GM12878 (cell line): ENCODE measurements at regions not wholly inside any gene's neighbourhood (a gene's known extent, or its start where the extent isn't known, plus 50 kb on each side); places are given as distances from the start of the nearest gene placed in this dataset.

ENCODE experiments used
- BCL11A ChIP-seq: IDR thresholded peaks from 2 replicates; pipeline ENCODE4 v1.6.1; 2011; ENCODE audit warnings: low read depth, low read length
- BMI1 ChIP-seq: fragments of 450-650 bp; IDR thresholded peaks from 2 replicates; pipeline ENCODE4 v1.6.1; 2016; ENCODE audit warnings: mild to moderate bottlenecking, moderate library complexity, borderline replicate concordance
- CEBPZ ChIP-seq: fragments of 150-350 bp; IDR thresholded peaks from 2 replicates; pipeline ENCODE4 v1.6.1; 2016; ENCODE audit warnings: low read depth, low read length
- HDAC6 ChIP-seq: fragments of 200-600 bp; sonication (generic); IDR thresholded peaks from one replicate; pipeline ENCODE4 v1.8.0; 2017; ENCODE audit warnings: antibody characterized with exemption; ENCODE audit not compliant: unreplicated experiment
- JUND ChIP-seq: IDR thresholded peaks from 2 replicates; pipeline ENCODE4 v1.6.1; 2012; ENCODE audit warnings: low read depth, mild to moderate bottlenecking, low read length, improper control_type of control experiment, moderate library complexity
- KLF5 ChIP-seq: fragments of 450-650 bp; IDR thresholded peaks from 2 replicates; pipeline ENCODE4 v1.6.1; 2014; ENCODE audit warnings: mild to moderate bottlenecking; ENCODE audit not compliant: partially characterized antibody
- MTA2 ChIP-seq: fragments of 450-650 bp; IDR thresholded peaks from 2 replicates; pipeline ENCODE4 v1.6.1; 2016; ENCODE audit warnings: low read depth, mild to moderate bottlenecking, moderate library complexity
- NFYA ChIP-seq: IDR thresholded peaks from 2 replicates; pipeline ENCODE4 v1.6.1; 2011; ENCODE audit warnings: low read depth, mild to moderate bottlenecking, low read length, improper control_type of control experiment, borderline replicate concordance
- PKNOX1 ChIP-seq: fragments of 450-650 bp; IDR thresholded peaks from 2 replicates; pipeline ENCODE4 v1.6.1; 2016; ENCODE audit warnings: mild to moderate bottlenecking
- PRDM15 ChIP-seq: fragments of 450-650 bp; formaldehyde crosslinking; IDR thresholded peaks from 2 replicates; pipeline ENCODE4 v1.4.0; 2020; ENCODE audit warnings: mild to moderate bottlenecking, moderate library complexity
- SIN3A ChIP-seq: IDR thresholded peaks from 2 replicates; pipeline ENCODE4 v1.6.1; 2012; ENCODE audit warnings: low read depth, low read length, improper control_type of control experiment
- SRF ChIP-seq, 2 experiments: IDR thresholded peaks; 2 replicates each; pipeline ENCODE4 v1.6.1; 2011; ENCODE audit warnings: low read depth in 2 of 2, low read length in 2 of 2, mild to moderate bottlenecking in 1 of 2, moderate library complexity in 1 of 2
- TCF3 ChIP-seq: IDR thresholded peaks from 2 replicates; pipeline ENCODE4 v1.6.1; 2012; ENCODE audit warnings: low read depth, mild to moderate bottlenecking, low read length, borderline replicate concordance; ENCODE audit not compliant: insufficient read depth
- YY1 ChIP-seq: IDR thresholded peaks from 2 replicates; pipeline ENCODE4 v1.6.1; 2011; ENCODE audit warnings: low read depth, mild to moderate bottlenecking, low read length
- ZNF217 ChIP-seq: fragments of 450-650 bp; IDR thresholded peaks from 2 replicates; pipeline ENCODE4 v1.6.1; 2017; ENCODE audit warnings: antibody characterized with exemption, mild to moderate bottlenecking
- ZNF592 ChIP-seq: fragments of 450-650 bp; IDR thresholded peaks from 2 replicates; pipeline ENCODE4 v1.6.1; 2017; ENCODE audit warnings: mild to moderate bottlenecking, moderate library complexity
- ZSCAN29 ChIP-seq: fragments of 450-650 bp; IDR thresholded peaks from 2 replicates; pipeline ENCODE4 v1.6.1; 2017; ENCODE audit warnings: mild to moderate bottlenecking, moderate library complexity

GRCh38 chr14:106691601-106692291 is 1165.4 kb downstream of the TMEM121 start (continued):
- TF ChIP-seq PRDM15 (CRISPR knock-in tag) (no peak), PKNOX1 (no peak), ZNF592 (peak; percentile 95), MTA2 (no peak), SRF (IDR thresholded peaks at IDR 0.05; ENCODE audit: low read depth in 2 of 2, low read length in 2 of 2) (peak in 1 of 2 experiments; percentile 65; a peak in 1 of 4 replicates), BMI1 (no peak), YY1 (peak; percentile 74), TCF3 (peak; percentile 93), BCL11A (0 out of 2 replicates have a peak, but pooled peaks have one; percentile 13), JUND (no peak), NFYA (peak; percentile 63; the same call in 1 of the 2 replicates), CEBPZ (no peak), HDAC6 (no peak), KLF5 (no peak), ZNF217 (0 out of 2 replicates have a peak, but pooled peaks have one; percentile 16), ZSCAN29 (no peak), SIN3A (no peak)
